GM23338 (cell line): ENCODE measurements at regions not wholly inside any gene's neighbourhood (a gene's known extent, or its start where the extent isn't known, plus 50 kb on each side); places are given as distances from the start of the nearest gene placed in this dataset.

Source experiments
- ATAC-seq: fragments of 200-7000 bp; cut with Tn5 transposase; 3 replicates; pipeline ENCODE4 v1.9.1; 2020
- DNase-seq: peaks from one replicate; pipeline ENCODE4 v3.0.0-alpha.2; 2015; ENCODE audit warnings: low spot score
- H2AFZ ChIP-seq: fragments of 200-600 bp; sonication (generic); 2 replicates; pipeline ENCODE4 v1.8.0; 2016; ENCODE audit warnings: antibody characterized with exemption, mild to moderate bottlenecking, moderate library complexity
- H3F3A ChIP-seq: fragments of 200-600 bp; sonication (generic); replicated peaks from 2 replicates; pipeline ENCODE4 v1.8.0; 2017; ENCODE audit warnings: antibody characterized with exemption, mixed run types, low read depth
- H3K27ac ChIP-seq: fragments of 200-600 bp; sonication (generic); 2 replicates; pipeline ENCODE4 v1.6.1; 2016; ENCODE audit warnings: low read depth
- H3K27me3 ChIP-seq: fragments of 200-600 bp; sonication (generic); 2 replicates; pipeline ENCODE4 v1.8.0; 2016; ENCODE audit warnings: mild to moderate bottlenecking, mixed run types, moderate library complexity; ENCODE audit not compliant: insufficient read depth
- H3K36me3 ChIP-seq: fragments of 200-600 bp; sonication (generic); 2 replicates; pipeline ENCODE4 v1.8.0; 2016; ENCODE audit warnings: mild to moderate bottlenecking; ENCODE audit not compliant: insufficient read depth
- H3K4me1 ChIP-seq: fragments of 200-600 bp; sonication (generic); 2 replicates; pipeline ENCODE4 v1.8.0; 2016; ENCODE audit warnings: mild to moderate bottlenecking, moderate library complexity; ENCODE audit not compliant: insufficient read depth
- H3K4me2 ChIP-seq: fragments of 200-600 bp; sonication (generic); 2 replicates; pipeline ENCODE4 v1.7.1; 2017; ENCODE audit warnings: mixed run types
- H3K4me3 ChIP-seq: fragments of 200-600 bp; sonication (generic); 2 replicates; pipeline ENCODE4 v1.6.1; 2016; ENCODE audit warnings: mixed run types
- H3K79me2 ChIP-seq: fragments of 200-600 bp; sonication (generic); replicated peaks from 2 replicates; pipeline ENCODE4 v1.8.0; 2017; ENCODE audit warnings: mild to moderate bottlenecking; ENCODE audit not compliant: insufficient read depth
- H3K9me2 ChIP-seq: fragments of 200-600 bp; sonication (generic); 2 replicates; pipeline ENCODE4 v1.8.0; 2017; ENCODE audit not compliant: insufficient read depth
- H4K20me1 ChIP-seq: fragments of 200-600 bp; sonication (generic); replicated peaks from 2 replicates; pipeline ENCODE4 v1.8.0; 2017; ENCODE audit warnings: mild to moderate bottlenecking; ENCODE audit not compliant: insufficient read depth
- H3K27ac Mint-ChIP-seq: 2 replicates; pipeline ENCODE4 v1.8.0; 2020; ENCODE audit warnings: inconsistent platforms, mild to moderate bottlenecking, moderate library complexity, mixed read lengths
- H3K27me3 Mint-ChIP-seq: 3 replicates; pipeline ENCODE4 v1.8.0; 2022; ENCODE audit warnings: low read depth, mild to moderate bottlenecking, moderate library complexity, mixed read lengths, inconsistent platforms; ENCODE audit not compliant: insufficient read depth, poor library complexity
- H3K36me3 Mint-ChIP-seq: 3 replicates; pipeline ENCODE4 v1.8.0; 2021; ENCODE audit warnings: low read depth, mild to moderate bottlenecking, inconsistent platforms, moderate library complexity, mixed read lengths
- H3K4me1 Mint-ChIP-seq: 3 replicates; pipeline ENCODE4 v1.8.0; 2020; ENCODE audit warnings: mild to moderate bottlenecking, inconsistent platforms, mixed read lengths
- H3K4me3 Mint-ChIP-seq: 3 replicates; pipeline ENCODE4 v1.8.0; 2021; ENCODE audit warnings: moderate library complexity, mild to moderate bottlenecking, inconsistent platforms, mixed read lengths
- H3K9me3 Mint-ChIP-seq: 3 replicates; pipeline ENCODE4 v1.8.0; 2020; ENCODE audit warnings: moderate library complexity, mild to moderate bottlenecking, inconsistent platforms, mixed read lengths
- NANOG ChIP-seq: IDR thresholded peaks from 2 replicates; pipeline ENCODE4 v1.6.1; 2016; ENCODE audit warnings: antibody characterized with exemption, borderline replicate concordance
- POLR2AphosphoS5 ChIP-seq: IDR thresholded peaks from 2 replicates; pipeline ENCODE4 v1.6.1; 2016; ENCODE audit warnings: antibody characterized with exemption, low read depth
- REST ChIP-seq: IDR thresholded peaks from one replicate; pipeline ENCODE4 v1.6.1; 2018; ENCODE audit warnings: antibody characterized with exemption; ENCODE audit not compliant: unreplicated experiment
- ZNF114 ChIP-seq: fragments of 250-450 bp; sonication (Bioruptor Pico); IDR thresholded peaks from 2 replicates; pipeline ENCODE4 v1.5.0; 2020; ENCODE audit warnings: mild to moderate bottlenecking, moderate library complexity
- ZNF331 ChIP-seq: fragments of 250-450 bp; sonication (Bioruptor Pico); IDR thresholded peaks from 2 replicates; pipeline ENCODE4 v1.5.0; 2020; ENCODE audit warnings: low read depth, mild to moderate bottlenecking, moderate library complexity
- TF ChIP-seq, protein P1 (sequence below): fragments of 250-450 bp; sonication (Bioruptor Pico); IDR thresholded peaks from 2 replicates; pipeline ENCODE4 v1.5.0; 2020; ENCODE audit warnings: mild to moderate bottlenecking, moderate library complexity

DNA sequence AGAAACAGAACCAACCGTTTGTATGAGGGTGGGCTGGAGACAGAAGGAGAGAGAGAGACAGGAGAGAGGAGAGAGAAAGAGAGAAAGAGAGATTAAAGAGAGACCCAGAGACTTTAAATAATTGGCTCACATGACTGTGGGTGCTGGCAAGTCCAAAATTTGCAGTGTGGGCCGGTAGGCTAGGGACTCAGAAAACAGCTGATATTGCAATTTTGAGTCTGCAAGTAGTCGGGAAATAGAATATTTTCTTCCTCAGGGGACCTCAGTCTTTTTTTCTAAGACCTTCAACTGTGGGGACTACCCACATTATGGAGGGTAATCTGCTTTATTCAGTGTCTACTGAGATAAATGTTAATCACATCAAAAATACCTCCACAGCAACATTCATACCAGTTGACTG is 1439.0 kb downstream of the CDH11 start (continued):
- TF ChIP-seq, protein P1, sequence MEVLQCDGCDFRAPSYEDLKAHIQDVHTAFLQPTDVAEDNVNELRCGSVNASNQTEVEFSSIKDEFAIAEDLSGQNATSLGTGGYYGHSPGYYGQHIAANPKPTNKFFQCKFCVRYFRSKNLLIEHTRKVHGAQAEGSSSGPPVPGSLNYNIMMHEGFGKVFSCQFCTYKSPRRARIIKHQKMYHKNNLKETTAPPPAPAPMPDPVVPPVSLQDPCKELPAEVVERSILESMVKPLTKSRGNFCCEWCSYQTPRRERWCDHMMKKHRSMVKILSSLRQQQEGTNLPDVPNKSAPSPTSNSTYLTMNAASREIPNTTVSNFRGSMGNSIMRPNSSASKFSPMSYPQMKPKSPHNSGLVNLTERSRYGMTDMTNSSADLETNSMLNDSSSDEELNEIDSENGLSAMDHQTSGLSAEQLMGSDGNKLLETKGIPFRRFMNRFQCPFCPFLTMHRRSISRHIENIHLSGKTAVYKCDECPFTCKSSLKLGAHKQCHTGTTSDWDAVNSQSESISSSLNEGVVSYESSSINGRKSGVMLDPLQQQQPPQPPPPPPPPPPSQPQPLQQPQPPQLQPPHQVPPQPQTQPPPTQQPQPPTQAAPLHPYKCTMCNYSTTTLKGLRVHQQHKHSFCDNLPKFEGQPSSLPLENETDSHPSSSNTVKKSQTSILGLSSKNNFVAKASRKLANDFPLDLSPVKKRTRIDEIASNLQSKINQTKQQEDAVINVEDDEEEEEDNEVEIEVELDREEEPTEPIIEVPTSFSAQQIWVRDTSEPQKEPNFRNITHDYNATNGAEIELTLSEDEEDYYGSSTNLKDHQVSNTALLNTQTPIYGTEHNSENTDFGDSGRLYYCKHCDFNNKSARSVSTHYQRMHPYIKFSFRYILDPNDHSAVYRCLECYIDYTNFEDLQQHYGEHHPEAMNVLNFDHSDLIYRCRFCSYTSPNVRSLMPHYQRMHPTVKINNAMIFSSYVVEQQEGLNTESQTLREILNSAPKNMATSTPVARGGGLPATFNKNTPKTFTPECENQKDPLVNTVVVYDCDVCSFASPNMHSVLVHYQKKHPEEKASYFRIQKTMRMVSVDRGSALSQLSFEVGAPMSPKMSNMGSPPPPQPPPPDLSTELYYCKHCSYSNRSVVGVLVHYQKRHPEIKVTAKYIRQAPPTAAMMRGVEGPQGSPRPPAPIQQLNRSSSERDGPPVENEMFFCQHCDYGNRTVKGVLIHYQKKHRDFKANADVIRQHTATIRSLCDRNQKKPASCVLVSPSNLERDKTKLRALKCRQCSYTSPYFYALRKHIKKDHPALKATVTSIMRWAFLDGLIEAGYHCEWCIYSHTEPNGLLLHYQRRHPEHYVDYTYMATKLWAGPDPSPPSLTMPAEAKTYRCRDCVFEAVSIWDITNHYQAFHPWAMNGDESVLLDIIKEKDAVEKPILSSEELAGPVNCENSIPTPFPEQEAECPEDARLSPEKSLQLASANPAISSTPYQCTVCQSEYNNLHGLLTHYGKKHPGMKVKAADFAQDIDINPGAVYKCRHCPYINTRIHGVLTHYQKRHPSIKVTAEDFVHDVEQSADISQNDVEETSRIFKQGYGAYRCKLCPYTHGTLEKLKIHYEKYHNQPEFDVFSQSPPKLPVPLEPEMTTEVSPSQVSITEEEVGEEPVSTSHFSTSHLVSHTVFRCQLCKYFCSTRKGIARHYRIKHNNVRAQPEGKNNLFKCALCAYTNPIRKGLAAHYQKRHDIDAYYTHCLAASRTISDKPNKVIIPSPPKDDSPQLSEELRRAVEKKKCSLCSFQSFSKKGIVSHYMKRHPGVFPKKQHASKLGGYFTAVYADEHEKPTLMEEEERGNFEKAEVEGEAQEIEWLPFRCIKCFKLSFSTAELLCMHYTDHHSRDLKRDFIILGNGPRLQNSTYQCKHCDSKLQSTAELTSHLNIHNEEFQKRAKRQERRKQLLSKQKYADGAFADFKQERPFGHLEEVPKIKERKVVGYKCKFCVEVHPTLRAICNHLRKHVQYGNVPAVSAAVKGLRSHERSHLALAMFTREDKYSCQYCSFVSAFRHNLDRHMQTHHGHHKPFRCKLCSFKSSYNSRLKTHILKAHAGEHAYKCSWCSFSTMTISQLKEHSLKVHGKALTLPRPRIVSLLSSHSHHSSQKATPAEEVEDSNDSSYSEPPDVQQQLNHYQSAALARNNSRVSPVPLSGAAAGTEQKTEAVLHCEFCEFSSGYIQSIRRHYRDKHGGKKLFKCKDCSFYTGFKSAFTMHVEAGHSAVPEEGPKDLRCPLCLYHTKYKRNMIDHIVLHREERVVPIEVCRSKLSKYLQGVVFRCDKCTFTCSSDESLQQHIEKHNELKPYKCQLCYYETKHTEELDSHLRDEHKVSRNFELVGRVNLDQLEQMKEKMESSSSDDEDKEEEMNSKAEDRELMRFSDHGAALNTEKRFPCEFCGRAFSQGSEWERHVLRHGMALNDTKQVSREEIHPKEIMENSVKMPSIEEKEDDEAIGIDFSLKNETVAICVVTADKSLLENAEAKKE: no peak
- TF ChIP-seq ZNF331 (CRISPR knock-in tag) (no peak), POLR2AphosphoS5 (no peak), ZNF114 (CRISPR knock-in tag) (no peak)

GRCh38 chr16:63672493-63672892 is 1449.4 kb downstream of the CDH11 start:
- no peaks in the 10 kb centered on the region for H3K27me3 ChIP-seq
- Mint-ChIP-seq H3K27me3 (peaks cover 2% of the 10 kb centered on the region), H3K36me3 (no peaks in the 10 kb centered on the region), H3K4me1 (no peaks in the 10 kb centered on the region), H3K4me3 (no peak overlapping the region), H3K27ac (no peak overlapping the region), H3K9me3 (peaks cover 4% of the 10 kb centered on the region; the same call in 1 of the 3 replicates)
- ATAC-seq (no peak), DNase-seq (no peak)
- no peak overlapping the region for H3K4me2 ChIP-seq
- no peak overlapping the region for H2AFZ ChIP-seq
- H3K4me3 ChIP-seq: no peak overlapping the region
- no peaks in the 10 kb centered on the region for H3F3A ChIP-seq
- no peaks in the 10 kb centered on the region for H4K20me1 ChIP-seq
- no peaks in the 10 kb centered on the region for H3K79me2 ChIP-seq
- H3K4me1 ChIP-seq: no peaks in the 10 kb centered on the region
- H3K27ac ChIP-seq: no peak overlapping the region
- TF ChIP-seq REST (no peak), ZNF114 (CRISPR knock-in tag) (no peak), NANOG (no peak)
- H3K36me3 ChIP-seq: no peaks in the 10 kb centered on the region
- no peaks in the 10 kb centered on the region for H3K9me2 ChIP-seq
